ENCODE measurements at regions not wholly inside any gene's neighbourhood (a gene's known extent, or its start where the extent isn't known, plus 50 kb on each side); places are given as distances from the start of the nearest gene placed in this dataset.

DNA sequence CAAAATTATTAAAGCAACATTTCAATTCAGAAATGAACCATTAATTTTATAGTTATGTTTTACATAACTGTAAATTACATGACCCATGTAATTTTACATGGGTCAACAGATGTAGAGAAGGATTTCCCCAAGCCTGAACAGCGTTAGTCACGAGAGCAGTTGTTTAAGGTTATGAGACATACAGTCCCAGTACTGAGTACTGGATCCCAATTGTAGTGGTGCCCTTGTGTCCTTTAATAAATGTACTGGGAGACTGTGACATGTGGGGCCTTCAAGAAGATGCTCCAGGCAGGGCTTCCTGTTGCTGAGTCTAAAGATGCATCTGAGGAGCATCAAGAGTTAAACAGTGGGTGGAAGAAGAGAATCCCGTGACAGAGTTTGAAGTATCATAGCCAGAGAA is 125.5 kb upstream of the ZNF462 start:
- no peak for TF ChIP-seq POLR2A (IDR thresholded peaks at IDR 0.05)
- TF ChIP-seq, protein P1, sequence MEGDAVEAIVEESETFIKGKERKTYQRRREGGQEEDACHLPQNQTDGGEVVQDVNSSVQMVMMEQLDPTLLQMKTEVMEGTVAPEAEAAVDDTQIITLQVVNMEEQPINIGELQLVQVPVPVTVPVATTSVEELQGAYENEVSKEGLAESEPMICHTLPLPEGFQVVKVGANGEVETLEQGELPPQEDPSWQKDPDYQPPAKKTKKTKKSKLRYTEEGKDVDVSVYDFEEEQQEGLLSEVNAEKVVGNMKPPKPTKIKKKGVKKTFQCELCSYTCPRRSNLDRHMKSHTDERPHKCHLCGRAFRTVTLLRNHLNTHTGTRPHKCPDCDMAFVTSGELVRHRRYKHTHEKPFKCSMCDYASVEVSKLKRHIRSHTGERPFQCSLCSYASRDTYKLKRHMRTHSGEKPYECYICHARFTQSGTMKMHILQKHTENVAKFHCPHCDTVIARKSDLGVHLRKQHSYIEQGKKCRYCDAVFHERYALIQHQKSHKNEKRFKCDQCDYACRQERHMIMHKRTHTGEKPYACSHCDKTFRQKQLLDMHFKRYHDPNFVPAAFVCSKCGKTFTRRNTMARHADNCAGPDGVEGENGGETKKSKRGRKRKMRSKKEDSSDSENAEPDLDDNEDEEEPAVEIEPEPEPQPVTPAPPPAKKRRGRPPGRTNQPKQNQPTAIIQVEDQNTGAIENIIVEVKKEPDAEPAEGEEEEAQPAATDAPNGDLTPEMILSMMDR (IDR thresholded peaks at IDR 0.05), result no peak

All from heart left ventricle (tissue), 13 donors.